ENCODE measurements at regions not wholly inside any gene's neighbourhood (a gene's known extent, or its start where the extent isn't known, plus 50 kb on each side); places are given as distances from the start of the nearest gene placed in this dataset.

GRCh38 chr20:10876558-10876957, 202.8 kb upstream of the JAG1 start:
- TF ChIP-seq POLR2AphosphoS5 (IDR thresholded peaks at IDR 0.05; ENCODE audit: low read depth, low read length) (no peak), POLR2A (IDR thresholded peaks at IDR 0.05; ENCODE audit: low read depth, low read length) (no peak)
